Right hindlimb (tissue), 1 donor: ENCODE measurements at regions not wholly inside any gene's neighbourhood (a gene's known extent, or its start where the extent isn't known, plus 50 kb on each side); places are given as distances from the start of the nearest gene placed in this dataset.

Experiments
- DNase-seq: peaks from one replicate; pipeline ENCODE4 v3.0.0-alpha.2; 2018

DNA sequence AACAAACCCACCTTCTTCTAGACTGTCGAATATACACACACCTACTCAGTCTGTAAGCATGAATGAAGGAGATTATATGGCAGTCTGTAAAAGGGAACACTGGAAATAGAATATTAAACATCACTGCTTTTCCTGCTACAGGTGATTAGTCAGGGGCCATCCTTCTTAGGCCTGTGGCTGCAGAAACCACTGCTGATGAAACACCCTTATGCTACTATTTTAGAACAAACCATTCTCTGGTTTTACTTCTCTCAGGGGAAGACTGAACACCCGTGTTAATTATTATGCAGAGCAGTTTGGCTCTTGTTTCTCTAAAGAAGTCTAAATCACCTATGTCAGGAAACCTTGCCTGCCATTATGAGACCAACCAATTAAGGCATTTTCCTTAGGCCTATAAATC, 351.1 kb upstream of the KLF6 start:
- DNase-seq: no peak

DNA sequence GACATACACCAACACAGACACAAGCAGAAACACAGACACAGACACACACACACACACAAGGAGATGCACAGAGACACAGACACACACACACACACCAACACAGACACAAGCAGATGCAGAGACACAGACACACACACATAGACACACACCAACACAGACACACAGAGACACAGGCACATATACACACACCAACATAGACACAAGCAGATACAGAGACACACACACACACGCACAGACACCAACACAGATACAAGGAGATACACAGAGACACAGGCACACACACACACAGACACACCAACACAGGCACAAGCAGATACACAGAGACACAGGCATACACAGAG, 347.2 kb upstream of the KLF6 start:
- DNase-seq: no peak

DNA sequence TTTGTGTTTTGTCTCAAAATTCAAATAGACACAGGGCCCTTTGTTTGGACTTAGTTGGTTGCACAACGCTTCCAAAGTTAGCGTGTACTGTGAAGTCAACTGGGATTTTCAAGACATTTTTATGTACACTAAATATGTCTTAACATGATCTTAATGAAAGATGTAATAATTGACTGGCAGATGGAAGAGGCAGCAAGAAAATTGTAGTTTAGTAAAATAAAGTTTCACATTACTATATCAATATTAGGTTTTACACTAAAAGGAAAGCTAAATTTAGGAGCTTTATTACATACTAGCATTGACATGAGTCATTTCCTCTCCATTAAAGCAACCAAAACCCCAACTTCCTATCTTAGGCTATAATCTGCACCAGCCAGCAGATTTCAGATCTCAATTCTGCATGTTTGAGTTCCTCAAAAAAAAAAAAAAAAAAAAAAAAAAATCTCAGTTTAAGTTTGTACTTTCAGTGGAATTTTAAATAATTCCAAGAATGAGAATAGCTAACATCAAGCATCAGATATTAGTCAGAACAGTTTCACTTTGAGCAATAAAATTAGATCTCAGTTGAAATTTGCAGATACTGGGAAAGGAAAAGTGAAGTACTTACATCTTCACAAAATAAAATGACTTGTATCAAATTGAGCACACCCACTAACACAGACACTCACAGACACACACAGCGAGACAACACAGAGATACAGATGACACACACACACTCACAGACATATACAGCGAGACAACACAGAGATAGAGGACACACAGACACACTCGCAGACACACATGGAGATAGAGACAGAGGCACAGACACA, 346.6 kb upstream of the KLF6 start:
- no peak for DNase-seq

DNA sequence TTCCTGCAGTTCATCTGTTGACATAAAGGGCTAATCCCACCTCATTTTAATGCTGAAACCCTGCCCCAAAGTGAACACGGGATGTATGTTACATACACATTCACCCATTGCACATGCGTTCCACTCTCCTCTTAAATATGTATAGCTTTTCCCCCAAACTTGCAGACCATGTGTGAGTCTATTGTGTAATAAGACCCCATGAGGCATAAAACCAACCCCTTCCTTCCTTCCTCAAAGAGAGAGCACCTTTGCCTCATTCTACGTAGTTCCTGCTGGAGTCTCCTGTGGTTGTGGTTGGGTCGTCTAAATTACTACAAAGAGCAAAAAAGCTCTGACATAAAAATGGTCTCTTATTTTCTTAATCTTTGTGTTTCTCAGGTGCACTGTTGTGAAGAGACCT, 345.7 kb upstream of the KLF6 start:
- no peak for DNase-seq

DNA sequence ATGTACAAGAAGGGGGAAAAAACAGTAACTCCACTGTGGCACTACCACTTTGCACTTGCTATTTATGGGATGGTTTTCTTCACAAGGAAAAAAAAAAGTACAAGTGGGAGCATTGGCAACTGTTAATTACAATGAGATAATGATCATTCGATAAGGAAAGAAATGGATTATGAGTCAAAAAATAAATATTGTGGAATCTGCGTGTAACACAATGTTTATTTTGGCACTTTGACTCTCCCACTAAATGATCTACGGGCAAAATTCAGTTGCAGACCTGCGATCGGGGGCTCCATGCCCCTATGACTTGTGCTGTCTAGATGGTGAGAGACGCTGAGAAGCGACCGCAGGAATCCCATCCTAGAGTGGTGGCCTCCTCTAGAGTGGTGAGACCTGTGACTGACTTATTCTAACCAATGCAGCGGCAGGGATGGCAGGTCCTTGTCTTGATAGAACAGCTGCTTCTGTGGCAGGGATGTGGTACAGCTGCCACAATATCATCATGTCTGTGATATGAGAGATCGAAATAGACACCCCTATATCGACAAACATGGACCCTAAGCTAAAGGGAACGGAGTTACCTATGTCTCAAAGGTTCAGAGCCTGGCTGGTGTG, 345.0 kb upstream of the KLF6 start:
- no peak for DNase-seq

DNA sequence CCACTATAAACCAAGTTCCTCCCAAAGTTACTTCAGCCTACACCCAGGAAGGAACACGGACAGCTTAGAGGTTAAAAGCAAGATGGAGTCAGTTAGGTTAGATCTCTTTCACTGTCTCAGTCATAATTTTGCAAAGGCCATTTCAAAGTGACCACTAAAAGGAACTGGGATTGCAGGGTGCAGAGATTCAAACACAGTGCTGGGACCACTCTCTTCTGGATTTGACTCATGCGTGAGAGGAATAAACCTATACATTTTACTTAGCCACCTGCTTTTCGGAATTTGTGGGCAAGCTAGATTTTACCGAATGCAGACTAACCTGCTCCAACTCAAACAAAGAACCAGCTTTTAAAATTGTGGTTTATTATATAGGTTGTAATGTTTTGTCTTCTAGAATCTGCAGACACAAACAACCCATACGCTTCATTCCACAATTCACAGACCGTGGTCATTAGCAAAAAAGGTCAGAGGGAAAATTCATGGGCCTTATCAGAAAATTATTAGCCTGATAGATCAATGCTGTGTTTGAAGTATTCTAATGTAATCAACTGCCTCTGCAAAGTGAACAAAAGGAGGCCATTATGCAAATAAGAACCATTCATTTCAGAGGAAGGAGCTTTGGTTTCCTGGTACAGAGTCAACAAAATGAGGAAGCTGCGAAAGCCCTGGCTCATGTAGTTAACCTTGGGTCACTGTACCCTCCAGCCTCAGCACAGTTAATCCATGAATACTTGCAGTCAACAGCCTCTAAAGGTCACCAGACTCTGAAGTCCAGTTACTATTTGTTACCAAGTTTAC, 342.7 kb upstream of the KLF6 start:
- no peak for DNase-seq

DNA sequence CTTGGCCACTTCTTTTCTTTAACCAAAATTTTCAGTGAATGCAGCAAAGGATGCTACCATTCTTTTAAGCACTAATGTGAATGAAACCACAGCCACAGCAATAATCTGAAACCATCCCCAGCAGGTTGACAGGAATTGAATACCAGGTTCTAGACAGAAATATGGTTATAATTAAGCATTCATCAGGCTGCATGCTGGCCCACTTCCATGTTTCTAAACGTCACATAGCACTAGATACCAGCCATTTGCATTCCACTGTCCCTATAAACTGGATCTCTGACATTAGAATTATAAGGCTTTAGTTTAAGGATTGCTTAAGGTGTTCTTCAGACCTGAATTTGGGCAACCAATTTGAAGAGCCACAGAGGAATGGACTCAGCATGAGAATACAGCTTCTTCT, 340.8 kb upstream of the KLF6 start:
- no peak for DNase-seq

DNA sequence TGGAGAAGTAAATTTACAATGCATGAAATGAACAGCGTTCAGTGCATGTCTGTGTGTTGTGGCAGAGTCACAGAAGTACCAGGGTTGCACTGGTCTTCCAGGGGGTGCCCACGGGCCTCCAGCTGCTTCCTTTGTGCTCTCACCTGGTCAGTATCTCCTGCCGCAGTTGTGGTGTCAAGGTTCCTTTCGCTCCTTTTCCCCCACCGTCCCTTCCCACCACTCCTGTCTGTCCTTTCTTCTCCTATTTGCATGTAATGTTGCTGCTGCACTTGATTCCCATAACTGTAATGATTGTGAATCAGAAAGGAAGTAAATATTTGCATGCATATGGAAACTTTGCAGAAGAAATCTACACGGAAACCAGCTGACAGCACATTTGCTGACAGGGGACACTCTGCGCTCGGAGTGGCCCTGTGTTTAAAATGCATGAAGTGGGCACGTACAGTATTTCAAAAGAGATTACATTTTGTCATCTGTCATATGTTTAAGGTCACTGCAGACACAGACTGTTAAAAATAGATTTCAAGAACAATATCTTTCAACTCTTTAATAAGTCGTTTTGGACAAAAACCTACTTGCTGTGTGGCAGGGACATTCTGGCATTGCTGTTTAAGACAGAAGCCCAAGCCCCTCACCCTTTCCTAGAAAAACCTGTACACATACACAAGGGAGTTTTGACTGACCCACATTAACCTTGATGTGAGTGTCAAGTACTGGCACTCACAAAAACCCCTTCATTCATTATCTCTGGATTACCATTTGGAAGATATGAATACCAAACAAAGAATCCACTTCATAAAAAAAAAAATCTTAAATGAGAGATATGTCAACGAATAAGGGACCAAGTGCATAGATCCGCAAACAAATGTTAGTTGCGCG, 336.7 kb upstream of the KLF6 start:
- no peak for DNase-seq

DNA sequence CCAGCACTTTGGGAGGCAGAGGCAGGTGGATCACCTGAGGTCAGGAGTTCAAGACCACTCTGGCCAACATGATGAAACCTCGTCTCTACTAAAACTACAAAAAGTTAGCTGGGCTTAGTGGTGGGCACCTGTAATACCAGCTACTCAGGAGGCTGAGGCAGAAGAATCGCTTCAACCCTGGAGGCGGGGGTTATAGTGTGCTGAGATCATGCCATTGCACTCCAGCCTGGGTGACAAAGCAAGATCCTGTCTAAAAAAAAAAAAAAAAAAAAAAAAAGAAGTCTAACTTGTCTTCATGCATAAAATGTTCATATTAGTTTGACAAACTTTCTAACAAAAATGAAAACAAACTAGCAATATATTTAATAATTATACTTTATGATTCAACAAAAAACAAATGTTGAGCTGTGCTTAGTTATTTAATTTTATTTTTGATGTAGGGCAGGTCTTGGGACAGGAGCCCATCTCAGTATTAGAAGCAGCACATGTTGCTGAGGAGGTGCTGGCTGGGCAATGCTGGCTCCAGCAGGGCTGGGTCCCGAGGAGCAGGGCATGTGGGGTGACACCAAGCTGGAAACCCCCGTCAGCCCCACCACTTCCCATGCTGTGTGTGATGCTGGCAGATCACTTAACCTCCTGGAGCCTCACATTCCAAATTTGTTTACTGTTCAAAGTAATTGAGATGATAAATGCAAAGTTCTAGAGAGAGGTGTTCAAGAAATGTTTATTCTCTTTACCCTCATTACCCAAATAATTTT, 335.3 kb upstream of the KLF6 start:
- no peak for DNase-seq

DNA sequence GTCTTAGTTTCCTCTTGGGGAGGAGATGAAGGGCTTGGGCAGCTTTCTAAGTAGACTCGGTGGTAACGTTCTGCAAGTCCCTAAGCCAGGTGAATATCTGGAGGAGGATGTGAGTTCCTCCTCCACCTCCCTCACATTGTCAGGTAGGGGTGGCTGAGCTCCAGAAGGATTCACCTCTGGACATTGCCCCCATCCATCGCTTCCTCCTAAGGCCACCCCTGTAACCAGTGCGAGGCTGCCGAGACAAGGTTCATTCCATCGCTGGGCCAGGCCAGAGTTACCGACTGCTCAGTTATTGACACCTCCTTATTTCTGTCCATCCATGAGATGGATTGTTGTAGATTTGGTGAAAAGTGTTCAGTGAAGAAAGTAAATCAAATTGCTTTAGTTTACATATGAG, 334.1 kb upstream of the KLF6 start:
- DNase-seq: no peak

DNA sequence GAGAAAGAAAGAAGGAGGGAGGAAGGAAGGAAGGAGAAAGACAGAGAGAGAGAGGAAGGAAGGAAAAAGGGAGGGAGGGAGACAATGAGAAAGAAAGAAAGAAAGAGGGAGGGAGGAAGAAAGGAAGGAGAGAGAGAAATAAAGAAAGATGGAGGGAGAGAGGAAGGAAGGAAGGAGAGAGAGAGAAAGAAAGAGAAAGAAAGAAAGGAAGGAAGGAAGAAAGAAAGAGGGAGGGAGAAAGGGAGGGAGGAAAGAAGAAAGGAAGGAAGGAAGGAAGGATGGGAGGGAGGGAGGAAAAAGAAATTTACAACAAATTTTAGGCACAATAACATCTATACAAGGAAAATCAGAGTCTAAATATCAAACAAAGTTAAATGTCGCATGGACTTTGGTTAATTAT, 332.6 kb upstream of the KLF6 start:
- DNase-seq: no peak

DNA sequence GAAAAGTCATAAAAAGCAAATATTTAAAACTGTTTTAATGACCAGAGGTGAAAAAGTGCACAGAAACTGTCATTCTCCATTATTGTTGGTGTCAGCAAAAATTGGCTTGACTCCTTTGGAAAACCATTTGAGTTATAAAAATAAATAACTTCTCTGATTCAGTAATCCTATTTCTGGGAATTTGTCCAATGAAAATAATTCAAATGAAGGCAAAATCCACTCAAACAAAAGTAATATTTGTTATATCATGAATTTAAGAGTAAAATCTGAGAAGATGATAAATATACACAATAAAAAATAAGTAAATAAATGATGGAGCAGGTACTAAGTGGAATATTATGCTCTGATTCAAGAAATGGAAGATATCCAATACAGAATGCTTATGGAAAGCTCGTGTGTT, 326.6 kb upstream of the KLF6 start:
- DNase-seq: no peak

DNA sequence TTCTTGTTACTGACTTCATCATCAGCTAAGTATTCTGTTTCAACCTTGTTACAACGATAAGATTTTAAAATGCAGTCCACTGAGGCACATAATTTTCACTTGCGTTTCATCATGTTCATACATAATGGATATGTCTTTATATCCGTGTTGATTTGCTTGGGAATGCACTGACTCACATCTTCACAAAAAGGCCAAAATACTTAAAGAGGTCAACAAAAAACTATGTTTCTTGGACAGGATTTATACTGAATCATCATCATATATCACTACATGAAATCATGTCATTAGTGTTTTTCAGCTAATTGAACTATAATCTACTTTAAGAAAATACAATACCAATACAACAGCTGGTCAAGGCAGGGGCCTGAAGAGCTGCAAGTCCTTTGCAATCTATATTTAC, 324.5 kb upstream of the KLF6 start:
- DNase-seq: no peak

DNA sequence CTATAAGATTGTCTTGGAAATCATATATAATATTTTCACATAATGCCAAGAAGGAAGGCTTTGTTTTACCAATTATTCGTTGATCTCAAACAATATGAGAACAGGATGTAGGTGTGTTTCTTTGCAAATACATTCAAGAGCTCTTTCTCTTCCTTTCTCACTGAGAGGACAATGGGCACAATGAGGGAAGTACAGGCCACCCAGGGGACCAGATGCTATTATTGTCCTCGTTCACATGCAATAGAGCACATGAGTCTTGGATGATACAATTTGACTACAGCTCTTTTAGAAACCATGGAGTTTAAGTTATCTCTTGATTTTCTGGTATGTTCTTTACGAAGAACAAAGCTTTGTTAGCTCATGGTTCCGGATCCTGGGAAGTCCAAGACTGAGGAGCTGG, 323.7 kb upstream of the KLF6 start:
- DNase-seq: no peak

DNA sequence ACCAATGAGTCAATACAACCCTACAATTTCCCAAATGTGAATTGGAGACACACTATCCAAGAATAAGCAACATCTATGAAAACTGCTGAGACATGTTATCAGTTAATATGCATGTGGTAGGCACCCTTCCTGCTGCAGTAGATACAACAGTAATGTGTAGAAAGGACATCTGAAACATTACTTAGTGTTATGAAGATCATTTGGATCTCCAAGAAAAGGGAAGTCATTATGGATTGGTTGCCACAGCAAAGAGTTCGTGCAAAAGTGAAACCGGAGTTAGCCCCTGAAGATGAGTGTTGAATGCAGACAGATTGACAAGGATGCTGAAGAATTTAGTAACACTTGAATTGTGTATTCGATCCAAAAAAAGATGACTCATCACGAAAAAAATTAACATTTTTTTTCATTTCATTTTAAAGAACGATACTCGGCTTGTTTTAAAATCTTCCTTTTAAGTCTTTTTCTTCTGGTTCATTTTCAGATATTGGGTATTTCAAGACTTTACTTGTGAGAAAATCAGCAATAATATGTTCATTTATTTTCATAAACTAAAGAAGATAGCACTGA, 322.4 kb upstream of the KLF6 start:
- DNase-seq: no peak

DNA sequence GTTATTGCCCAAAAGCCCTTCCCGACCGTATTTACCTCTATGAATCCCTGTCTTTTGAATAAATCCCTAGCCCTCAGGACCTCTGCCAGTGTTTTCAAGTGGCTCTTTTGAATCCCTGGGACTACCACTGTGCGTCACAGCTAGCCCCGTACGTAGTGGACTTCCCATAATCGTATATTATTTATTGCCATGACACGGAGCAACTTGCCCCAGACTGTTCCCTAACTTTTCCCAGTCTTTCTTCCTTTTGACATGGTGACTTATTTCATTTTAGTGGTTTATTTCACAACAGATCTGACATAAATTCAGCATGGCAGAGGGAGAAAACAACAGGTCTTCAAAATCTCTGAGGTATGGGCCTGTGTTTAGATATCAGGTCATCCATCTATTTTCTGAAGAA, 318.6 kb upstream of the KLF6 start:
- DNase-seq: no peak

DNA sequence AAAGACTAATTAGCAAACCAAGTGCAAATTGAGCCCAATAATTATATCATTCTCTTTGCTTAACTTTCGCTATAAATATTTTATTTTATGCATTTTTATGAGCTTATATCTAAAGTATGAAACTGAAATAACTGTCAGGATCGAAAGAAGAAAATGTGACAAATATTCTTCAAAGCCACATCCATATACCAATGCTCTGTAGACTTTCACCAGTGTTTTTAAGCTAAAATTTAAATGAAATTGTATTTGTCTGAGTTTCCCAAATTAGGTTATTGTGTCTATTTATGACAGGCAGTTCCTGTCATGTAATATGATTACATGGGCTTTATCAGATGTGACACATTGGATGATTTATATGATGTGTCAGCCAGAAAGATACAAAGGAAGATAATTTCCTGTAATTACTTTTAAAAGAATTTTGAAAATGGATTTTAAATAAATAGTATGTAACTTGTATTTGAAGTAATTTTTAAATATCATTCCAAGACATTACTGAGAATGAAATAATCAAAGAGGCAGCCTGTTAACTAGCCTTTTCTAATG, 317.9 kb upstream of the KLF6 start:
- DNase-seq: no peak

DNA sequence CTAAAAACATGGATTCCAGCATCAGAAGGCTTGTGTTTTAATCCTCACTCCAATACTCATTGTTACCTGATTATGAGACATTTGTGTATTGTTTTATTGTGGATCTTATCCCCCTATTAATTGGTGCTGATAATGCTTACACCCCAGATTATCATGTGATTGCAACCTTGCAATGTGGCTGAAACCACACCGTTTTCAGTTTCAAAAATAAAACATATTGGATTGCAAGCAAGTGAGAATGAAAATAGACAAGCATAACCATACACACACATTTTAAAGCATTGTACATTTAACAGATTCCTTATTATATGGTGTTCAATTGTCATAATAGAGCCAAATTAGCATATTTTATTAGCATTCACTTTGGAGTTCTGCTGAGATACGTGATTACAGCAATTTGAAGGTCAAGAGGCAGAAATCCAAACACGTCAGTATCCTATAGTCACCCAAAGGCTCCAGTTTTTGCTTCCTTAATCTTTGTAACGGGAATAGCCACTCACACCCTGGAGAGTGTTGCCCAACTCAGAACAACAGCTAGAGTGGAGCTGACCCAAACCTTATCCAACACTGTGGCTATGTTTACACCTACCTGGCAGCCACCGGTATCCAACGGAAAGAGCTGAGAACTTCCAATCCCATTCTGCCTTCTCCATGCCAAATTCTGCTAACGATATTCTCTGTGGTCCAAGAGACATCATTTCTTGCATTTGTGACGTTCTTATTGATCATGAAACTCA, 317.1 kb upstream of the KLF6 start:
- DNase-seq: no peak

DNA sequence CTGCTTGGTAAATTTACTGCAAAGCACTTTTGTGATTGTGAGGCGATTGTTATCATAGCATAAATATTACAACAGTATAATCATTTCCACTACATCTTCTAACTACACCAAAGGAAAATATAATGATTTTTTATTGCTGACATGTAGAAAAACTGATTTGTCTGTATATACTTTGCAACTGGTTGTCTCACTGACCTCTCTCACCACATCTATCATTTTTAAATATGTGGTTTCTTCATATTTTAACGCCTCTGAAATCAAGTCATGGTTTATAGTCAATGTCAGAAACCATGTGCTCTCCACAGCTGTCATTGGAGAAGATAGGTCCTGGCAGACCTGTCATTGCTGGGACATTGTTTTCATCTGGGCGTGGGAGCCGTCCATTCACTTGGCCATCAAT, 315.4 kb upstream of the KLF6 start:
- DNase-seq: no peak

DNA sequence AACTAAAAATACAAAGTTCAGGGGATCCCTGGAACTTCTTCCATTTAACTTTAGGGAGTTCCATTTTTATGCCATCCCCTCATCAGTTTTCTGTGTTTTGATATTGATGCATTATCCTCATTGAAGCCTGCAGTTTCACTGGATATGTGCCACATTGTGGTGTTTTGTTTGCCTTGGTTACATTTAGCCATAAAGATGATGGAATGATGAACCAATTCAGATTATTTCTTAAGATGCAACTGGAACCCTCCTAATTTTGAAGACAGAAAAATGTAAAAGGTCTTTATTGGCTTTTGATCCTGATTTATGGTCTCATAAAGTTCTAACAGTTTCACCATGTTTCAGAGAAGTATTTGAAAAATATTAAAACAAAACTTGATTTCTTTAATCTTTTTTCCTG, 314.2 kb upstream of the KLF6 start:
- DNase-seq: no peak
